ENCODE measurements at regions not wholly inside any gene's neighbourhood (a gene's known extent, or its start where the extent isn't known, plus 50 kb on each side); places are given as distances from the start of the nearest gene placed in this dataset.

DNA sequence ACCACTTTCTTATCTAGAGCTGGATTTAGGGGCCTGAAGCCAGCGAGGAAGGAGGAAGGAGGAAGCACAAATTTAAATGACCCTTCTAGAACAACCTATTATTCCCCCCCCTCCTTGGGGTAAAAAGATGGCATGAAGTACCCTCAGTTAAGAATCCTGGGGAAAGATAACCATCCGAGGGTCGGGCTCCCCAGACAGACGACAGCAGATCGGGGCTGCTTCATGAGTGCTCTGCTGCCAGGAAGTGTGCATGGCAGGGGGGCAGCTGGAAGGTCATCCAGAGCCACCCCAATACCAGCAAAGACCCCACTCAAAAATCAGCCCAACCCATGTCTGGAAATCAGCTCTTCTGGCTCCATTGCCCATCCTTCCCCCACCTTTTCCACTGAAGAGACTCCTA is 207.5 kb downstream of the CTTN start:
- Histone ChIP-seq H3K27ac (ENCODE audit: low read depth in 1 of 2, low read length in 1 of 2) (no peak overlapping the region), H3K27me3 (ENCODE audit: control insufficient read depth in 3 of 3, insufficient read depth in 3 of 3, low read length in 2 of 3) (no peaks in the 10 kb centered on the region), H3K4me1 (ENCODE audit: control insufficient read depth in 5 of 5, insufficient read depth in 5 of 5, low read length in 5 of 5) (peaks cover 0 to 24% (median 6%) of the 10 kb centered on the region in 5 donors), H3K36me3 (ENCODE audit: control insufficient read depth in 4 of 4, insufficient read depth in 4 of 4, low read length in 4 of 4) (no peaks in the 10 kb centered on the region), H3K9ac (ENCODE audit: insufficient read depth in 1 of 2, low read length in 2 of 2) (no peak overlapping the region), H3K9me3 (ENCODE audit: control insufficient read depth in 4 of 4, insufficient read depth in 3 of 4, low read length in 3 of 4) (no peaks in the 10 kb centered on the region), H3K4me3 (no peak overlapping the region)
- WGBS, 2 donors = 63 to 88% methylated on average over 5 of the region's 5 CpGs
- DNase-seq = no peak
- no peak for ATAC-seq (ENCODE audit: insufficient read depth, low FRiP score)
- TF ChIP-seq, protein P1, sequence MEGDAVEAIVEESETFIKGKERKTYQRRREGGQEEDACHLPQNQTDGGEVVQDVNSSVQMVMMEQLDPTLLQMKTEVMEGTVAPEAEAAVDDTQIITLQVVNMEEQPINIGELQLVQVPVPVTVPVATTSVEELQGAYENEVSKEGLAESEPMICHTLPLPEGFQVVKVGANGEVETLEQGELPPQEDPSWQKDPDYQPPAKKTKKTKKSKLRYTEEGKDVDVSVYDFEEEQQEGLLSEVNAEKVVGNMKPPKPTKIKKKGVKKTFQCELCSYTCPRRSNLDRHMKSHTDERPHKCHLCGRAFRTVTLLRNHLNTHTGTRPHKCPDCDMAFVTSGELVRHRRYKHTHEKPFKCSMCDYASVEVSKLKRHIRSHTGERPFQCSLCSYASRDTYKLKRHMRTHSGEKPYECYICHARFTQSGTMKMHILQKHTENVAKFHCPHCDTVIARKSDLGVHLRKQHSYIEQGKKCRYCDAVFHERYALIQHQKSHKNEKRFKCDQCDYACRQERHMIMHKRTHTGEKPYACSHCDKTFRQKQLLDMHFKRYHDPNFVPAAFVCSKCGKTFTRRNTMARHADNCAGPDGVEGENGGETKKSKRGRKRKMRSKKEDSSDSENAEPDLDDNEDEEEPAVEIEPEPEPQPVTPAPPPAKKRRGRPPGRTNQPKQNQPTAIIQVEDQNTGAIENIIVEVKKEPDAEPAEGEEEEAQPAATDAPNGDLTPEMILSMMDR (IDR thresholded peaks at IDR 0.05; ENCODE audit: control extremely low read depth, extremely low read depth) = no peak

DNA sequence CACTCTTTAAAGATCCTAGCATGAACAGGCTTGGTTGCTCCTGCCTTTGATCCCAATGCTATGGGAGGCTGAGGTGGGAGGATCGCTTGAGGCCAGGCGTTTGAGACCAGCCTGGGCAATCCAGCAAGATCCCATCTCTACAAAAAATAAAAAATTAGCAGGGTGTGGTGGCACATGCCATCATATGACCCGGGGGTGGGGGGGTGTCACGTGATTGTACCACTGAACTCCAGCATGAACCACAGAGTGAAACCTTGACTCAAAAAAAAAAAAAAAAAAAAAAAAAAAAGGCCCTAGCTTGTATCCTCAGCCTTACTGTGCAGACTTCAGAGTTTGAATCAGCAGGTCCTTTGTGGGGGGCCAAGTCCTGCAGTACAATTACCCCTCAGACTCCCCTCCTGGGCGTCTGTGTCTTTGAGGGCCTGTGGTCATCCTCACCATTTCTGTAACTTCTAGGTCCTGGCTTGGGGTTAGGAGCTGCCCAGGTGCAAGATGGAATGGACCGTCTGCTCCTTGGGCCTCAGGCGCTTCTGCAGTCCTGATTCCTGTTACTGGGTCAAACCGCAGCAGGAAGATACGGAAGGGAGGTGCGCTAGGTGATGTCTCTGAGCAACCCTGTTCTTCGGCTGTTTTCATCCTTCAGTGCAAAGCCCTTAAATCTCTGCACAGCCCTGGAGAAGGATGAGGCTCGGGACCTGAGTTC is 208.1 kb downstream of the CTTN start:
- H3K27me3 ChIP-seq (ENCODE audit: control insufficient read depth in 3 of 3, insufficient read depth in 3 of 3, low read length in 2 of 3) = no peaks in the 10 kb centered on the region
- no peak overlapping the region for H3K4me3 ChIP-seq
- H3K27ac ChIP-seq (ENCODE audit: low read depth in 1 of 2, low read length in 1 of 2) = no peak overlapping the region
- DNase-seq = no peak
- TF ChIP-seq, protein P1 (IDR thresholded peaks at IDR 0.05; ENCODE audit: control extremely low read depth, extremely low read depth) = no peak
- H3K36me3 ChIP-seq (ENCODE audit: control insufficient read depth in 4 of 4, insufficient read depth in 4 of 4, low read length in 4 of 4) = no peaks in the 10 kb centered on the region
- H3K9ac ChIP-seq (ENCODE audit: insufficient read depth in 1 of 2, low read length in 2 of 2) = no peak overlapping the region
- H3K9me3 ChIP-seq (ENCODE audit: control insufficient read depth in 4 of 4, insufficient read depth in 3 of 4, low read length in 3 of 4) = no peaks in the 10 kb centered on the region
- peaks cover 0 to 29% (median 9%) of the 10 kb centered on the region in 5 donors for H3K4me1 ChIP-seq (ENCODE audit: control insufficient read depth in 5 of 5, insufficient read depth in 5 of 5, low read length in 5 of 5)
- WGBS, 2 donors = 80 to 90% methylated on average over 12 of the region's 12 CpGs
- ATAC-seq (ENCODE audit: insufficient read depth, low FRiP score) = no peak

DNA sequence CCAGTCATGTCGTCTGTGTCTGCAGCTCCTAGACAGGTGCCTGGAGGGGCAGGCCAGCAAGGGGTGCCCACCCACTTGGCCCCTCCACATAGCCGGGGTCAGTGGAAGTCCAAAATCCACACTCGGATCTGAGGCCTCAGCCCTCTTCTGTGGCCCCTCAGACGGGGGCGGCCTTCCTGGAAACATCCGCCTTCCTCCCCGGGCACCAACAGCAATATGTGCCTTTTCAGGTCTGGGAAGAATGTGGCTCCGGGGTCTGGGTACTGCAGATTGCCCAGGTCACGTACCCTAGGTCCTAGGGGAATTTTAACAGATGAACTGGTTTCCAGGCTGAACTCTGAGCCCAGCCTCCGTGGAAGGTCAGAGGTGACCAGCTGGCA is 208.6 kb downstream of the CTTN start:
- TF ChIP-seq, protein P1 (IDR thresholded peaks at IDR 0.05; ENCODE audit: control extremely low read depth, extremely low read depth) = no peak
- DNase-seq = no peak
- Histone ChIP-seq H3K4me3 (no peak overlapping the region), H3K36me3 (ENCODE audit: control insufficient read depth in 4 of 4, insufficient read depth in 4 of 4, low read length in 4 of 4) (no peaks in the 10 kb centered on the region), H3K9me3 (ENCODE audit: control insufficient read depth in 4 of 4, insufficient read depth in 3 of 4, low read length in 3 of 4) (no peaks in the 10 kb centered on the region), H3K27me3 (ENCODE audit: control insufficient read depth in 3 of 3, insufficient read depth in 3 of 3, low read length in 2 of 3) (no peaks in the 10 kb centered on the region), H3K4me1 (ENCODE audit: control insufficient read depth in 5 of 5, insufficient read depth in 5 of 5, low read length in 5 of 5) (peaks cover 0 to 31% (median 9%) of the 10 kb centered on the region in 5 donors), H3K27ac (ENCODE audit: low read depth in 1 of 2, low read length in 1 of 2) (no peak overlapping the region), H3K9ac (ENCODE audit: insufficient read depth in 1 of 2, low read length in 2 of 2) (no peak overlapping the region)
- no peak for ATAC-seq (ENCODE audit: insufficient read depth, low FRiP score)
- 81 to 92% methylated on average over 10 of the region's 10 CpGs for WGBS, 2 donors

DNA sequence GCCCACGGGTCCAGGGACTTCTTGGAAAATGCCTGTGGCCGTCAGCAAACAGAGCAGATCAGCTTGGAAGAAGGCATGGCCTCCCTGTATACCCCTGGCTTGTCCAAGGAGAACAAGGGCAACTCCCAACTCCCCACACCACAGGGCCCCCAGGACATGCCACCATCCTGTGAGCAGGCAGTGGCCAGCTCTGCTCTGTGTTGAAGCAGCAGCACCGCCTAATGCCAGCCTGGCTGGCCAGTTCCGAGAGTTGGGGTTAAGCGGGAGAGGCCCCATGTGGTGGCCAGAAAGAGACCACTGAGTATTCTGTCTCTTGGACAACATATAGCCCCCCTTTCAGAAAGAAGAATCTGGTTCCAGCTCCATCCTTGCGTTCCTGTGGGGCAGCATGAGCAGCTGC is 209.2 kb downstream of the CTTN start:
- Histone ChIP-seq H3K36me3 (ENCODE audit: control insufficient read depth in 4 of 4, insufficient read depth in 4 of 4, low read length in 4 of 4) (no peaks in the 10 kb centered on the region), H3K27ac (ENCODE audit: low read depth in 1 of 2, low read length in 1 of 2) (no peak overlapping the region), H3K4me3 (no peak overlapping the region), H3K9me3 (ENCODE audit: control insufficient read depth in 4 of 4, insufficient read depth in 3 of 4, low read length in 3 of 4) (no peaks in the 10 kb centered on the region), H3K4me1 (ENCODE audit: control insufficient read depth in 5 of 5, insufficient read depth in 5 of 5, low read length in 5 of 5) (peaks cover 0 to 31% (median 9%) of the 10 kb centered on the region in 5 donors), H3K27me3 (ENCODE audit: control insufficient read depth in 3 of 3, insufficient read depth in 3 of 3, low read length in 2 of 3) (no peaks in the 10 kb centered on the region), H3K9ac (ENCODE audit: insufficient read depth in 1 of 2, low read length in 2 of 2) (no peak overlapping the region)
- DNase-seq (no peak), ATAC-seq (ENCODE audit: insufficient read depth, low FRiP score) (no peak)
- TF ChIP-seq, protein P1 (IDR thresholded peaks at IDR 0.05; ENCODE audit: control extremely low read depth, extremely low read depth) = no peak
- 77 to 98% methylated on average over 6 of the region's 6 CpGs for WGBS, 2 donors

Data from lung (tissue), 11 donors.